GM23338 (cell line): ENCODE measurements at regions not wholly inside any gene's neighbourhood (a gene's known extent, or its start where the extent isn't known, plus 50 kb on each side); places are given as distances from the start of the nearest gene placed in this dataset.

Source experiments
- ATAC-seq: fragments of 200-7000 bp; cut with Tn5 transposase; 3 replicates; pipeline ENCODE4 v1.9.1; 2020
- DNase-seq: peaks from one replicate; pipeline ENCODE4 v3.0.0-alpha.2; 2015; ENCODE audit warnings: low spot score
- H2AFZ ChIP-seq: fragments of 200-600 bp; sonication (generic); 2 replicates; pipeline ENCODE4 v1.8.0; 2016; ENCODE audit warnings: antibody characterized with exemption, mild to moderate bottlenecking, moderate library complexity
- H3F3A ChIP-seq: fragments of 200-600 bp; sonication (generic); replicated peaks from 2 replicates; pipeline ENCODE4 v1.8.0; 2017; ENCODE audit warnings: antibody characterized with exemption, mixed run types, low read depth
- H3K27ac ChIP-seq: fragments of 200-600 bp; sonication (generic); 2 replicates; pipeline ENCODE4 v1.6.1; 2016; ENCODE audit warnings: low read depth
- H3K27me3 ChIP-seq: fragments of 200-600 bp; sonication (generic); 2 replicates; pipeline ENCODE4 v1.8.0; 2016; ENCODE audit warnings: mild to moderate bottlenecking, mixed run types, moderate library complexity; ENCODE audit not compliant: insufficient read depth
- H3K36me3 ChIP-seq: fragments of 200-600 bp; sonication (generic); 2 replicates; pipeline ENCODE4 v1.8.0; 2016; ENCODE audit warnings: mild to moderate bottlenecking; ENCODE audit not compliant: insufficient read depth
- H3K4me1 ChIP-seq: fragments of 200-600 bp; sonication (generic); 2 replicates; pipeline ENCODE4 v1.8.0; 2016; ENCODE audit warnings: mild to moderate bottlenecking, moderate library complexity; ENCODE audit not compliant: insufficient read depth
- H3K4me2 ChIP-seq: fragments of 200-600 bp; sonication (generic); 2 replicates; pipeline ENCODE4 v1.7.1; 2017; ENCODE audit warnings: mixed run types
- H3K4me3 ChIP-seq: fragments of 200-600 bp; sonication (generic); 2 replicates; pipeline ENCODE4 v1.6.1; 2016; ENCODE audit warnings: mixed run types
- H3K79me2 ChIP-seq: fragments of 200-600 bp; sonication (generic); replicated peaks from 2 replicates; pipeline ENCODE4 v1.8.0; 2017; ENCODE audit warnings: mild to moderate bottlenecking; ENCODE audit not compliant: insufficient read depth
- H3K9me2 ChIP-seq: fragments of 200-600 bp; sonication (generic); 2 replicates; pipeline ENCODE4 v1.8.0; 2017; ENCODE audit not compliant: insufficient read depth
- H4K20me1 ChIP-seq: fragments of 200-600 bp; sonication (generic); replicated peaks from 2 replicates; pipeline ENCODE4 v1.8.0; 2017; ENCODE audit warnings: mild to moderate bottlenecking; ENCODE audit not compliant: insufficient read depth
- H3K27ac Mint-ChIP-seq: 2 replicates; pipeline ENCODE4 v1.8.0; 2020; ENCODE audit warnings: inconsistent platforms, mild to moderate bottlenecking, moderate library complexity, mixed read lengths
- H3K27me3 Mint-ChIP-seq: 3 replicates; pipeline ENCODE4 v1.8.0; 2022; ENCODE audit warnings: low read depth, mild to moderate bottlenecking, moderate library complexity, mixed read lengths, inconsistent platforms; ENCODE audit not compliant: insufficient read depth, poor library complexity
- H3K36me3 Mint-ChIP-seq: 3 replicates; pipeline ENCODE4 v1.8.0; 2021; ENCODE audit warnings: low read depth, mild to moderate bottlenecking, inconsistent platforms, moderate library complexity, mixed read lengths
- H3K4me1 Mint-ChIP-seq: 3 replicates; pipeline ENCODE4 v1.8.0; 2020; ENCODE audit warnings: mild to moderate bottlenecking, inconsistent platforms, mixed read lengths
- H3K4me3 Mint-ChIP-seq: 3 replicates; pipeline ENCODE4 v1.8.0; 2021; ENCODE audit warnings: moderate library complexity, mild to moderate bottlenecking, inconsistent platforms, mixed read lengths
- H3K9me3 Mint-ChIP-seq: 3 replicates; pipeline ENCODE4 v1.8.0; 2020; ENCODE audit warnings: moderate library complexity, mild to moderate bottlenecking, inconsistent platforms, mixed read lengths
- CREB1 ChIP-seq: fragments of 250-450 bp; sonication (Bioruptor Pico); IDR thresholded peaks from 2 replicates; pipeline ENCODE4 v1.5.0; 2020; ENCODE audit warnings: low read depth, mild to moderate bottlenecking, moderate library complexity
- CTCF ChIP-seq, 2 experiments: fragments of 200-600 bp in 1 of 2; sonication (generic) in 1 of 2; conservative IDR thresholded peaks; 2 replicates each; pipeline versions ENCODE4 v1.5.1 to v1.6.1; 2016 to 2017; ENCODE audit warnings: antibody characterized with exemption in 2 of 2, low read depth in 2 of 2, mild to moderate bottlenecking in 2 of 2, moderate library complexity in 1 of 2
- ETS1 ChIP-seq: IDR thresholded peaks from 2 replicates; pipeline ENCODE4 v1.6.1; 2016; ENCODE audit warnings: antibody characterized with exemption
- EZH2 ChIP-seq: fragments of 200-600 bp; sonication (generic); IDR thresholded peaks from one replicate; pipeline ENCODE4 v1.8.0; 2017; ENCODE audit warnings: antibody characterized with exemption, mild to moderate bottlenecking, low read depth; ENCODE audit not compliant: unreplicated experiment
- EZH2phosphoT487 ChIP-seq: fragments of 200-600 bp; sonication (generic); IDR thresholded peaks from one replicate; pipeline ENCODE4 v1.8.1; 2018; ENCODE audit warnings: antibody characterized with exemption; ENCODE audit not compliant: unreplicated experiment
- JUNB ChIP-seq: IDR thresholded peaks from one replicate; pipeline ENCODE4 v1.6.1; 2016; ENCODE audit warnings: antibody characterized with exemption; ENCODE audit not compliant: unreplicated experiment
- NANOG ChIP-seq: IDR thresholded peaks from 2 replicates; pipeline ENCODE4 v1.6.1; 2016; ENCODE audit warnings: antibody characterized with exemption, borderline replicate concordance
- POLR2AphosphoS5 ChIP-seq: IDR thresholded peaks from 2 replicates; pipeline ENCODE4 v1.6.1; 2016; ENCODE audit warnings: antibody characterized with exemption, low read depth
- REST ChIP-seq: IDR thresholded peaks from one replicate; pipeline ENCODE4 v1.6.1; 2018; ENCODE audit warnings: antibody characterized with exemption; ENCODE audit not compliant: unreplicated experiment
- STAT1 ChIP-seq: IDR thresholded peaks from one replicate; pipeline ENCODE4 v1.6.1; 2016; ENCODE audit warnings: antibody characterized with exemption; ENCODE audit not compliant: unreplicated experiment
- ZNF114 ChIP-seq: fragments of 250-450 bp; sonication (Bioruptor Pico); IDR thresholded peaks from 2 replicates; pipeline ENCODE4 v1.5.0; 2020; ENCODE audit warnings: mild to moderate bottlenecking, moderate library complexity
- ZNF331 ChIP-seq: fragments of 250-450 bp; sonication (Bioruptor Pico); IDR thresholded peaks from 2 replicates; pipeline ENCODE4 v1.5.0; 2020; ENCODE audit warnings: low read depth, mild to moderate bottlenecking, moderate library complexity
- ZNF462 ChIP-seq: fragments of 250-450 bp; sonication (Bioruptor Pico); IDR thresholded peaks from 2 replicates; pipeline ENCODE4 v1.5.0; 2020; ENCODE audit warnings: mild to moderate bottlenecking, moderate library complexity

GRCh38 chr18:26719896-26720295 is 145.6 kb downstream of the AQP4 start:
- DNase-seq, result no peak
- no peak overlapping the region for H2AFZ ChIP-seq
- TF ChIP-seq ZNF114 (CRISPR knock-in tag) (no peak), NANOG (no peak), EZH2 (no peak), REST (no peak), ZNF331 (CRISPR knock-in tag) (no peak), CREB1 (no peak), POLR2AphosphoS5 (no peak), CTCF (conservative IDR thresholded peaks at IDR 0.05; ENCODE audit: low read depth in 2 of 2) (no peak), ZNF462 (CRISPR knock-in tag) (no peak), STAT1 (no peak), ETS1 (no peak), JUNB (no peak), EZH2phosphoT487 (no peak)

More at GRCh38 chr18:26719896-26720295, 145.6 kb downstream of the AQP4 start:
- H3K4me2 ChIP-seq, result no peak overlapping the region
- Mint-ChIP-seq H3K4me3 (no peak overlapping the region), H3K27ac (no peak overlapping the region), H3K36me3 (no peaks in the 10 kb centered on the region), H3K4me1 (peaks cover 13% of the 10 kb centered on the region), H3K27me3 (peaks cover 6% of the 10 kb centered on the region), H3K9me3 (no peaks in the 10 kb centered on the region)
- no peak overlapping the region for H3K4me3 ChIP-seq
- no peaks in the 10 kb centered on the region for H3K27me3 ChIP-seq
- H3K9me2 ChIP-seq, result no peaks in the 10 kb centered on the region
- no peaks in the 10 kb centered on the region for H3F3A ChIP-seq
- no peaks in the 10 kb centered on the region for H3K36me3 ChIP-seq
- no peak overlapping the region for H3K27ac ChIP-seq
- H4K20me1 ChIP-seq, result no peaks in the 10 kb centered on the region
- no peak for ATAC-seq
- H3K79me2 ChIP-seq, result no peaks in the 10 kb centered on the region
- H3K4me1 ChIP-seq, result peaks cover 5% of the 10 kb centered on the region; the same call in 1 of the 2 replicates
